Neural cell (in vitro differentiated cells): ENCODE measurements at regions not wholly inside any gene's neighbourhood (a gene's known extent, or its start where the extent isn't known, plus 50 kb on each side); places are given as distances from the start of the nearest gene placed in this dataset.

Source experiments
- H2AFZ ChIP-seq: fragments of 200-600, 300-800 bp; sonication (generic), shearing (Covaris generic); 2 replicates; pipeline ENCODE4 v1.6.0; 2014; ENCODE audit warnings: low read depth, mild to moderate bottlenecking, antibody characterized with exemption, low read length, moderate library complexity
- H3F3A ChIP-seq: fragments of 200-600 bp; shearing (Covaris generic); 2 replicates; pipeline ENCODE4 v1.6.1; 2016; ENCODE audit warnings: mild to moderate bottlenecking, moderate library complexity, mixed read lengths, antibody characterized with exemption, low read length; ENCODE audit not compliant: insufficient read depth, poor library complexity, severe bottlenecking
- H3K27ac ChIP-seq: fragments of 200-600, 300-800 bp; sonication (generic), shearing (Covaris generic); 2 replicates; pipeline ENCODE4 v1.5.1; 2014; ENCODE audit warnings: mild to moderate bottlenecking, low read length, moderate library complexity
- H3K27me3 ChIP-seq: fragments of 300-800, 200-600 bp; sonication (generic), shearing (Covaris generic); 2 replicates; pipeline ENCODE4 v1.6.0; 2014; ENCODE audit warnings: mild to moderate bottlenecking, low read depth, low read length, moderate library complexity; ENCODE audit not compliant: insufficient read depth
- H3K36me3 ChIP-seq: fragments of 300-800, 200-600 bp; sonication (generic), shearing (Covaris generic); 2 replicates; pipeline ENCODE4 v1.5.1; 2014; ENCODE audit warnings: mild to moderate bottlenecking, antibody characterized with exemption, low read length, moderate library complexity; ENCODE audit not compliant: insufficient read depth
- H3K4me2 ChIP-seq: fragments of 300-800, 200-600 bp; sonication (generic), shearing (Covaris generic); 2 replicates; pipeline ENCODE4 v1.6.0; 2014; ENCODE audit warnings: mild to moderate bottlenecking, low read length
- H3K4me3 ChIP-seq: fragments of 300-800, 200-600 bp; sonication (generic), shearing (Covaris generic); 2 replicates; pipeline ENCODE4 v1.5.1; 2014; ENCODE audit warnings: mild to moderate bottlenecking, low read length, moderate library complexity
- H3K79me2 ChIP-seq: fragments of 200-600 bp; shearing (Covaris generic); replicated peaks from 2 replicates; pipeline ENCODE4 v1.6.0; 2014; ENCODE audit warnings: mild to moderate bottlenecking, low read length, moderate library complexity; ENCODE audit not compliant: insufficient read depth
- H3K9ac ChIP-seq: fragments of 300-800, 200-600 bp; sonication (generic), shearing (Covaris generic); 2 replicates; pipeline ENCODE4 v1.6.1; 2016; ENCODE audit warnings: mild to moderate bottlenecking, low read length, mixed read lengths
- H3K9me2 ChIP-seq: fragments of 200-600 bp; shearing (Covaris generic); 2 replicates; pipeline ENCODE4 v1.6.1; 2016; ENCODE audit warnings: mild to moderate bottlenecking, low read length, mixed read lengths; ENCODE audit not compliant: insufficient read depth
- H3K9me3 ChIP-seq: fragments of 200-600, 300-800 bp; sonication (generic), shearing (Covaris generic); 2 replicates; pipeline ENCODE4 v1.6.1; 2016; ENCODE audit warnings: mild to moderate bottlenecking, mixed run types, low read length, moderate library complexity, mixed read lengths
- H4K20me1 ChIP-seq: fragments of 200-600 bp; shearing (Covaris generic); 2 replicates; pipeline ENCODE4 v1.6.1; 2016; ENCODE audit warnings: mild to moderate bottlenecking, mixed run types; ENCODE audit not compliant: insufficient read depth
- EP300 ChIP-seq: fragments of 450-650 bp; conservative IDR thresholded peaks from 2 replicates; pipeline ENCODE4 v1.6.1; 2014; ENCODE audit warnings: antibody characterized with exemption, mild to moderate bottlenecking, moderate library complexity; ENCODE audit not compliant: poor library complexity, severe bottlenecking
- EZH2 ChIP-seq: fragments of 200-600, 300-800 bp; shearing (Covaris generic), sonication (generic); IDR thresholded peaks from 2 replicates; pipeline ENCODE4 v1.6.1; 2014; ENCODE audit warnings: antibody characterized with exemption, low read length, borderline replicate concordance, mild to moderate bottlenecking; ENCODE audit not compliant: insufficient read depth, poor library complexity, severe bottlenecking
- MXI1 ChIP-seq: fragments of 450-650 bp; conservative IDR thresholded peaks from 2 replicates; pipeline ENCODE4 v1.6.1; 2014; ENCODE audit warnings: antibody characterized with exemption, mild to moderate bottlenecking; ENCODE audit not compliant: poor library complexity, severe bottlenecking
- POLR2AphosphoS5 ChIP-seq: IDR thresholded peaks from 2 replicates; pipeline ENCODE4 v1.6.1; 2012
- RAD21 ChIP-seq: fragments of 450-650 bp; conservative IDR thresholded peaks from 2 replicates; pipeline ENCODE4 v1.6.1; 2014; ENCODE audit warnings: antibody characterized with exemption, mild to moderate bottlenecking, moderate library complexity
- SMC3 ChIP-seq: fragments of 450-650 bp; conservative IDR thresholded peaks from 2 replicates; pipeline ENCODE4 v1.6.1; 2014; ENCODE audit warnings: antibody characterized with exemption, mild to moderate bottlenecking, moderate library complexity; ENCODE audit not compliant: poor library complexity
- TAF1 ChIP-seq: IDR thresholded peaks from 2 replicates; pipeline ENCODE4 v1.6.1; 2012; ENCODE audit warnings: low read depth
- TF ChIP-seq, protein P1 (sequence below): IDR thresholded peaks from 2 replicates; pipeline ENCODE4 v1.6.1; 2012; ENCODE audit warnings: borderline replicate concordance
- TF ChIP-seq, protein P2 (sequence below): fragments of 450-650 bp; IDR thresholded peaks from 2 replicates; pipeline ENCODE4 v1.5.1; 2014; ENCODE audit warnings: antibody characterized with exemption, mild to moderate bottlenecking, moderate library complexity; ENCODE audit not compliant: poor library complexity, severe bottlenecking

DNA sequence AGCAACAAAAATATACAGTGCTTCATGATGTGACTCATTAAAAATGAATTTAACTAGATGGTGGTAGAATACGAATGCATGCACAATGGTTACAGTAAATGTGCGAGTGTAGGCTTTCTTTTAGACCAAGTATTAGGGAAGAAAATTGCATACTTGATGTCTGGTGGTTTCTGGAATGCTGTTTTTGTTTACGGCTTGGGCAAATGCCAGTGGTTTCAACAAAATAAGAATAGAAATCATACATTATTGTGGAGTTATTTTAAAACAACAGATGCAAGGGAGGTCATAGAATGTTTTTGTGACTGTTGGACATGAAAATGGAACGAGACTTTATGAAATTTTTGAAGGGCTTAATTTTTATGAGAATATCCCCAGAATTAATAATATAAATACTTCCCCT, 580.9 kb downstream of the PLCL1 start:
- Histone ChIP-seq H3K27me3 (no peaks in the 10 kb centered on the region), H3K36me3 (no peaks in the 10 kb centered on the region), H3K9me2 (no peaks in the 10 kb centered on the region), H3K9ac (no peak overlapping the region), H2AFZ (no peak overlapping the region), H4K20me1 (no peaks in the 10 kb centered on the region), H3K9me3 (no peaks in the 10 kb centered on the region), H3F3A (no peaks in the 10 kb centered on the region), H3K79me2 (no peaks in the 10 kb centered on the region), H3K4me3 (no peak overlapping the region), H3K27ac (no peak overlapping the region), H3K4me2 (no peak overlapping the region)
- TF ChIP-seq MXI1 (no peak), EP300 (no peak), RAD21 (no peak), POLR2AphosphoS5 (no peak), SMC3 (no peak), TAF1 (no peak)
- TF ChIP-seq, protein P1, sequence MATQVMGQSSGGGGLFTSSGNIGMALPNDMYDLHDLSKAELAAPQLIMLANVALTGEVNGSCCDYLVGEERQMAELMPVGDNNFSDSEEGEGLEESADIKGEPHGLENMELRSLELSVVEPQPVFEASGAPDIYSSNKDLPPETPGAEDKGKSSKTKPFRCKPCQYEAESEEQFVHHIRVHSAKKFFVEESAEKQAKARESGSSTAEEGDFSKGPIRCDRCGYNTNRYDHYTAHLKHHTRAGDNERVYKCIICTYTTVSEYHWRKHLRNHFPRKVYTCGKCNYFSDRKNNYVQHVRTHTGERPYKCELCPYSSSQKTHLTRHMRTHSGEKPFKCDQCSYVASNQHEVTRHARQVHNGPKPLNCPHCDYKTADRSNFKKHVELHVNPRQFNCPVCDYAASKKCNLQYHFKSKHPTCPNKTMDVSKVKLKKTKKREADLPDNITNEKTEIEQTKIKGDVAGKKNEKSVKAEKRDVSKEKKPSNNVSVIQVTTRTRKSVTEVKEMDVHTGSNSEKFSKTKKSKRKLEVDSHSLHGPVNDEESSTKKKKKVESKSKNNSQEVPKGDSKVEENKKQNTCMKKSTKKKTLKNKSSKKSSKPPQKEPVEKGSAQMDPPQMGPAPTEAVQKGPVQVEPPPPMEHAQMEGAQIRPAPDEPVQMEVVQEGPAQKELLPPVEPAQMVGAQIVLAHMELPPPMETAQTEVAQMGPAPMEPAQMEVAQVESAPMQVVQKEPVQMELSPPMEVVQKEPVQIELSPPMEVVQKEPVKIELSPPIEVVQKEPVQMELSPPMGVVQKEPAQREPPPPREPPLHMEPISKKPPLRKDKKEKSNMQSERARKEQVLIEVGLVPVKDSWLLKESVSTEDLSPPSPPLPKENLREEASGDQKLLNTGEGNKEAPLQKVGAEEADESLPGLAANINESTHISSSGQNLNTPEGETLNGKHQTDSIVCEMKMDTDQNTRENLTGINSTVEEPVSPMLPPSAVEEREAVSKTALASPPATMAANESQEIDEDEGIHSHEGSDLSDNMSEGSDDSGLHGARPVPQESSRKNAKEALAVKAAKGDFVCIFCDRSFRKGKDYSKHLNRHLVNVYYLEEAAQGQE = no peak
- TF ChIP-seq, protein P2, sequence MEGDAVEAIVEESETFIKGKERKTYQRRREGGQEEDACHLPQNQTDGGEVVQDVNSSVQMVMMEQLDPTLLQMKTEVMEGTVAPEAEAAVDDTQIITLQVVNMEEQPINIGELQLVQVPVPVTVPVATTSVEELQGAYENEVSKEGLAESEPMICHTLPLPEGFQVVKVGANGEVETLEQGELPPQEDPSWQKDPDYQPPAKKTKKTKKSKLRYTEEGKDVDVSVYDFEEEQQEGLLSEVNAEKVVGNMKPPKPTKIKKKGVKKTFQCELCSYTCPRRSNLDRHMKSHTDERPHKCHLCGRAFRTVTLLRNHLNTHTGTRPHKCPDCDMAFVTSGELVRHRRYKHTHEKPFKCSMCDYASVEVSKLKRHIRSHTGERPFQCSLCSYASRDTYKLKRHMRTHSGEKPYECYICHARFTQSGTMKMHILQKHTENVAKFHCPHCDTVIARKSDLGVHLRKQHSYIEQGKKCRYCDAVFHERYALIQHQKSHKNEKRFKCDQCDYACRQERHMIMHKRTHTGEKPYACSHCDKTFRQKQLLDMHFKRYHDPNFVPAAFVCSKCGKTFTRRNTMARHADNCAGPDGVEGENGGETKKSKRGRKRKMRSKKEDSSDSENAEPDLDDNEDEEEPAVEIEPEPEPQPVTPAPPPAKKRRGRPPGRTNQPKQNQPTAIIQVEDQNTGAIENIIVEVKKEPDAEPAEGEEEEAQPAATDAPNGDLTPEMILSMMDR = no peak

DNA sequence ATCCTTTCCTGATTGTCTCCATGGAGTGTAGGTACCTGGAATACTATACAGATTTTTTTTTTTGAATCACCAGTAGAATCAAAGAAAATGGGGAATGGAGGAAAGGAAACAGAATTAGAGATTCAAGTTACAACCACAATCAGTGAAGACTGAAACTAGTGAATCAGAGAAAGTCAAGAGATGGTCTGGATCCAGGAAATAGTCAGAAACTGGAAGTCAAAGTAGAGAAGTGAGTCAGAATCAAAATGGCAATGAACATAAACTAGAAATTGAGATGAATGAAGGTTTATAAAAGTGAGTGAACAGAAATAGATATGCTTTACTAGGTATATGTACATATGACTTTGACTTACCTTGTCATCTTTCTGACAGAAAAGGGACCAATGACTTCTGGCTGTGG, 579.0 kb downstream of the PLCL1 start:
- H3K27ac ChIP-seq = no peak overlapping the region
- no peak overlapping the region for H2AFZ ChIP-seq
- no peaks in the 10 kb centered on the region for H3K79me2 ChIP-seq
- TF ChIP-seq RAD21 = no peak
- TF ChIP-seq TAF1 = no peak
- no peak for TF ChIP-seq SMC3
- TF ChIP-seq, protein P2 = no peak
- TF ChIP-seq MXI1 = no peak
- no peak for TF ChIP-seq POLR2AphosphoS5
- TF ChIP-seq EP300 = no peak
- no peak for TF ChIP-seq EZH2
- H3K9ac ChIP-seq = no peak overlapping the region
- H4K20me1 ChIP-seq = no peaks in the 10 kb centered on the region
- H3K9me2 ChIP-seq = no peaks in the 10 kb centered on the region
- no peaks in the 10 kb centered on the region for H3K9me3 ChIP-seq
- H3K36me3 ChIP-seq = no peaks in the 10 kb centered on the region
- H3K4me2 ChIP-seq = no peak overlapping the region
- H3K27me3 ChIP-seq = no peaks in the 10 kb centered on the region
- H3F3A ChIP-seq = no peaks in the 10 kb centered on the region
- H3K4me3 ChIP-seq = no peak overlapping the region
